Osteoblast (primary cell): ENCODE measurements at regions not wholly inside any gene's neighbourhood (a gene's known extent, or its start where the extent isn't known, plus 50 kb on each side); places are given as distances from the start of the nearest gene placed in this dataset.

Source experiments
- DNase-seq: peaks from one replicate; pipeline ENCODE4 v3.0.0; 2011; ENCODE audit warnings: low spot score, mixed read lengths; ENCODE audit not compliant: insufficient read length; ENCODE audit errors: missing footprints
- H2AFZ ChIP-seq: 2 replicates; pipeline ENCODE4 v1.6.0; 2011; ENCODE audit warnings: mild to moderate bottlenecking, low read length
- H3K27ac ChIP-seq: 2 replicates; pipeline ENCODE4 v1.5.1; 2011; ENCODE audit warnings: mild to moderate bottlenecking, low read depth, low read length, moderate library complexity
- H3K27me3 ChIP-seq: 2 replicates; pipeline ENCODE4 v1.6.0; 2012; ENCODE audit warnings: mild to moderate bottlenecking, control low read depth, inconsistent platforms, low read length, moderate library complexity; ENCODE audit not compliant: insufficient read depth
- H3K36me3 ChIP-seq: 2 replicates; pipeline ENCODE4 v1.5.1; 2011; ENCODE audit warnings: mild to moderate bottlenecking, low read length, control low read depth, moderate library complexity; ENCODE audit not compliant: insufficient read depth
- H3K4me1 ChIP-seq: 2 replicates; pipeline ENCODE4 v1.5.1; 2011; ENCODE audit warnings: mild to moderate bottlenecking, low read length, control low read depth, moderate library complexity; ENCODE audit not compliant: insufficient read depth
- H3K4me2 ChIP-seq: 2 replicates; pipeline ENCODE4 v1.6.0; 2011; ENCODE audit warnings: mild to moderate bottlenecking, low read length; ENCODE audit not compliant: insufficient read depth
- H3K4me3 ChIP-seq: fragments of 200-600 bp; sonication (generic); 3 replicates; pipeline ENCODE4 v1.5.1; 2012; ENCODE audit warnings: mild to moderate bottlenecking, low read length, inconsistent platforms; ENCODE audit not compliant: insufficient read depth
- H3K79me2 ChIP-seq: 2 replicates; pipeline ENCODE4 v1.6.0; 2012; ENCODE audit warnings: mild to moderate bottlenecking, low read length, control low read depth, inconsistent platforms; ENCODE audit not compliant: insufficient read depth
- H3K9me3 ChIP-seq: 2 replicates; pipeline ENCODE4 v1.5.1; 2011; ENCODE audit warnings: low read depth, low read length, control low read depth
- H4K20me1 ChIP-seq: 2 replicates; pipeline ENCODE4 v1.6.0; 2012; ENCODE audit warnings: mild to moderate bottlenecking, low read length, control low read depth; ENCODE audit not compliant: insufficient read depth
- CTCF ChIP-seq: IDR thresholded peaks from 2 replicates; pipeline ENCODE4 v1.5.1; 2011; ENCODE audit warnings: mild to moderate bottlenecking, low read depth, low read length, moderate library complexity; ENCODE audit errors: extremely low read depth

- H3K27ac ChIP-seq, result no peak overlapping the region
- H3K9me3 ChIP-seq, result no peaks in the 10 kb centered on the region
- no peaks in the 10 kb centered on the region for H4K20me1 ChIP-seq
- H3K4me3 ChIP-seq, result no peak overlapping the region
- H2AFZ ChIP-seq, result no peak overlapping the region
- no peak overlapping the region for H3K4me2 ChIP-seq
- no peak for TF ChIP-seq CTCF
- H3K4me1 ChIP-seq, result no peaks in the 10 kb centered on the region
- no peaks in the 10 kb centered on the region for H3K36me3 ChIP-seq
- H3K27me3 ChIP-seq, result no peaks in the 10 kb centered on the region
- H3K79me2 ChIP-seq, result no peaks in the 10 kb centered on the region
- DNase-seq, result no peak
These were observed 939.0 kb downstream of the TBC1D32 start for GRCh38 chr6:120395330-120395729.

- no peaks in the 10 kb centered on the region for H3K9me3 ChIP-seq
- no peak overlapping the region for H2AFZ ChIP-seq
- H3K36me3 ChIP-seq, result no peaks in the 10 kb centered on the region
- H3K4me2 ChIP-seq, result no peak overlapping the region
- H4K20me1 ChIP-seq, result no peaks in the 10 kb centered on the region
- H3K4me1 ChIP-seq, result no peaks in the 10 kb centered on the region
- DNase-seq, result no peak
- no peak overlapping the region for H3K4me3 ChIP-seq
- no peaks in the 10 kb centered on the region for H3K79me2 ChIP-seq
- no peak for TF ChIP-seq CTCF
- no peak overlapping the region for H3K27ac ChIP-seq
- no peaks in the 10 kb centered on the region for H3K27me3 ChIP-seq
These were observed 941.3 kb downstream of the TBC1D32 start for GRCh38 chr6:120392941-120393340.

GRCh38 chr6:120384671-120385070, 949.6 kb downstream of the TBC1D32 start:
- Histone ChIP-seq H3K27me3 (no peaks in the 10 kb centered on the region), H3K9me3 (no peaks in the 10 kb centered on the region), H2AFZ (no peak overlapping the region), H3K4me1 (no peaks in the 10 kb centered on the region), H3K27ac (no peak overlapping the region), H3K4me2 (no peak overlapping the region), H3K4me3 (no peak overlapping the region), H4K20me1 (no peaks in the 10 kb centered on the region), H3K79me2 (no peaks in the 10 kb centered on the region), H3K36me3 (no peaks in the 10 kb centered on the region)
- no peak for TF ChIP-seq CTCF
- DNase-seq, result no peak

- DNase-seq, result no peak
- no peak for TF ChIP-seq CTCF
- H3K27me3 ChIP-seq, result no peaks in the 10 kb centered on the region
- no peak overlapping the region for H2AFZ ChIP-seq
- no peaks in the 10 kb centered on the region for H3K79me2 ChIP-seq
- no peak overlapping the region for H3K27ac ChIP-seq
- no peaks in the 10 kb centered on the region for H3K36me3 ChIP-seq
- H3K4me2 ChIP-seq, result no peak overlapping the region
- H4K20me1 ChIP-seq, result no peaks in the 10 kb centered on the region
- H3K4me3 ChIP-seq, result no peak overlapping the region
- no peaks in the 10 kb centered on the region for H3K4me1 ChIP-seq
- H3K9me3 ChIP-seq, result no peaks in the 10 kb centered on the region
These were observed 950.6 kb downstream of the TBC1D32 start for GRCh38 chr6:120383681-120384080.
